Endothelial cell of umbilical vein (primary cell): ENCODE measurements at regions not wholly inside any gene's neighbourhood (a gene's known extent, or its start where the extent isn't known, plus 50 kb on each side); places are given as distances from the start of the nearest gene placed in this dataset.

Experiments
- CTCF ChIP-seq, 2 donors: IDR thresholded peaks; 1 replicate in 1 of 2; 2 replicates in 1 of 2; pipeline ENCODE4 v1.5.1; 2011; ENCODE audit warnings: low read length in 2 of 2, mild to moderate bottlenecking in 2 of 2, moderate library complexity in 2 of 2, control low read depth in 1 of 2, inconsistent platforms in 1 of 2, low read depth in 1 of 2; ENCODE audit not compliant: insufficient read depth in 1 of 2; ENCODE audit errors: extremely low read depth in 1 of 2
- EZH2 ChIP-seq: IDR thresholded peaks from 2 replicates; pipeline ENCODE4 v1.6.1; 2012; ENCODE audit warnings: borderline replicate concordance, low read depth, mild to moderate bottlenecking, moderate library complexity, low read length, inconsistent platforms; ENCODE audit not compliant: severe bottlenecking
- FOS ChIP-seq: IDR thresholded peaks from 2 replicates; pipeline ENCODE4 v1.6.1; 2011; ENCODE audit warnings: mild to moderate bottlenecking, low read length, moderate library complexity, borderline replicate concordance; ENCODE audit not compliant: insufficient read depth
- GATA2 ChIP-seq: IDR thresholded peaks from 2 replicates; pipeline ENCODE4 v1.7.0; 2011; ENCODE audit warnings: low read depth, mild to moderate bottlenecking, moderate library complexity, mixed read lengths, low read length; ENCODE audit not compliant: insufficient read length, insufficient read depth
- JUN ChIP-seq: IDR thresholded peaks from 2 replicates; pipeline ENCODE4 v1.6.1; 2011; ENCODE audit warnings: borderline replicate concordance, low read depth; ENCODE audit not compliant: insufficient read length, insufficient read depth
- MYC ChIP-seq: IDR thresholded peaks from one replicate; pipeline ENCODE4 v1.6.1; 2011; ENCODE audit warnings: mild to moderate bottlenecking, low read depth, low read length
- POLR2A ChIP-seq: IDR thresholded peaks from 2 replicates; pipeline ENCODE4 v1.6.1; 2012; ENCODE audit warnings: low read depth, mild to moderate bottlenecking, control low read depth, low read length
- POLR2AphosphoS5 ChIP-seq: IDR thresholded peaks from 2 replicates; pipeline ENCODE4 v1.6.1; 2012; ENCODE audit warnings: low read depth, mild to moderate bottlenecking, control low read depth, low read length, moderate library complexity; ENCODE audit not compliant: insufficient read depth
- TF ChIP-seq, protein P1 (sequence below): IDR thresholded peaks from 2 replicates; pipeline ENCODE4 v1.6.1; 2011; ENCODE audit not compliant: insufficient read depth, insufficient read length

DNA sequence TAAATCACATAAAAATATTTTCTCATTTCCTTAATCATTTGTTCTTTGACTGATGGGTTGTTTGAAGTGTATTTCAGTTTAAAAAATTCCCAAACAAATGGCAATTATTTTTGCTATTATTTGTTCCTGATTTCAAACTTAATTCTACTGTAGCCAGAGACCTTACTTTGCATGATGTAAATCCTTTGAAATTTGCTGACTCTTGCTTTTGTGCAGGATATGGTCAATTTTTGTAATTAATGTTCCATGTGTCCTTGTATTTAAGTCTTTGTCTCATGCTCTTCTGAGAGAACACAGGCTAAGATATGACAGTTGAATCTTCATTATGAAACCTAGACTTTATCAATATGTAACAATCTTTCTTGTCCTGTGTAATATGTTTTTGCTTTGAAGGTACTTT, 295.0 kb upstream of the CHD6 start:
- TF ChIP-seq CTCF (IDR thresholded peaks at IDR 0.05; ENCODE audit: extremely low read depth in 1 of 2, insufficient read depth in 1 of 2, low read depth in 1 of 2, low read length in 2 of 2) (no peak), EZH2 (no peak), POLR2AphosphoS5 (no peak), JUN (no peak), MYC (no peak), POLR2A (no peak), GATA2 (no peak), FOS (no peak)
- TF ChIP-seq, protein P1, sequence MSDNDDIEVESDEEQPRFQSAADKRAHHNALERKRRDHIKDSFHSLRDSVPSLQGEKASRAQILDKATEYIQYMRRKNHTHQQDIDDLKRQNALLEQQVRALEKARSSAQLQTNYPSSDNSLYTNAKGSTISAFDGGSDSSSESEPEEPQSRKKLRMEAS, result no peak
